Breast epithelium (tissue), 4 donors: ENCODE measurements at regions not wholly inside any gene's neighbourhood (a gene's known extent, or its start where the extent isn't known, plus 50 kb on each side); places are given as distances from the start of the nearest gene placed in this dataset.

Experiments
- DNase-seq, 2 donors: peaks; one replicate each; pipeline ENCODE4 v3.0.0-alpha.2; 2019; ENCODE audit warnings: low spot score in 2 of 2
- H3K27ac ChIP-seq, 2 donors: fragments of 200-600 bp; sonication (generic) in 1 of 2; one replicate each; pipeline ENCODE4 v1.5.1; 2016 to 2019; ENCODE audit warnings: mild to moderate bottlenecking in 1 of 2
- H3K27me3 ChIP-seq, 2 donors: fragments of 200-600 bp; sonication (generic) in 1 of 2; one replicate each; pipeline versions ENCODE4 v1.5.1 to v1.6.0; 2017 to 2019; ENCODE audit warnings: control low read depth in 1 of 2, mild to moderate bottlenecking in 1 of 2
- H3K36me3 ChIP-seq: fragments of 200-600 bp; one replicate; pipeline ENCODE4 v1.5.1; 2019
- H3K4me1 ChIP-seq, 2 donors: fragments of 200-600 bp; sonication (generic); one replicate each; pipeline ENCODE4 v1.5.1; 2016 to 2019; ENCODE audit warnings: control low read depth in 1 of 2
- H3K4me3 ChIP-seq, 3 donors: fragments of 200-600 bp; sonication (generic); 1 replicate in 2 of 3; 2 replicates in 1 of 3; pipeline ENCODE4 v1.5.1; 2016 to 2019; ENCODE audit warnings: mild to moderate bottlenecking in 3 of 3, moderate library complexity in 2 of 3
- H3K9me3 ChIP-seq, 2 donors: fragments of 200-600 bp; sonication (generic) in 1 of 2; one replicate each; pipeline ENCODE4 v1.5.1; 2016 to 2019; ENCODE audit warnings: control low read depth in 1 of 2
- POLR2A ChIP-seq: fragments of 450-650 bp; IDR thresholded peaks from one replicate; pipeline ENCODE4 v1.6.1; 2016; ENCODE audit warnings: antibody characterized with exemption, mild to moderate bottlenecking, moderate library complexity
- POLR2AphosphoS5 ChIP-seq, 3 donors: sonication (generic); formaldehyde crosslinking; IDR thresholded peaks; one replicate each; pipeline ENCODE4 v1.6.1; 2017; ENCODE audit warnings: antibody characterized with exemption in 3 of 3
- intact Hi-C: fragments of 100-400 bp; cut with DNase I; formaldehyde crosslinking; loops from one replicate; pipeline ENCODE4 v1.15.1; 2023; ENCODE audit warnings: low total_unique reads
- TF ChIP-seq, protein P1 (sequence below), 3 donors: fragments of 450-650 bp; IDR thresholded peaks; one replicate each; pipeline ENCODE4 v1.5.1; 2016 to 2017; ENCODE audit warnings: antibody characterized with exemption in 3 of 3, mild to moderate bottlenecking in 3 of 3, moderate library complexity in 3 of 3

DNA sequence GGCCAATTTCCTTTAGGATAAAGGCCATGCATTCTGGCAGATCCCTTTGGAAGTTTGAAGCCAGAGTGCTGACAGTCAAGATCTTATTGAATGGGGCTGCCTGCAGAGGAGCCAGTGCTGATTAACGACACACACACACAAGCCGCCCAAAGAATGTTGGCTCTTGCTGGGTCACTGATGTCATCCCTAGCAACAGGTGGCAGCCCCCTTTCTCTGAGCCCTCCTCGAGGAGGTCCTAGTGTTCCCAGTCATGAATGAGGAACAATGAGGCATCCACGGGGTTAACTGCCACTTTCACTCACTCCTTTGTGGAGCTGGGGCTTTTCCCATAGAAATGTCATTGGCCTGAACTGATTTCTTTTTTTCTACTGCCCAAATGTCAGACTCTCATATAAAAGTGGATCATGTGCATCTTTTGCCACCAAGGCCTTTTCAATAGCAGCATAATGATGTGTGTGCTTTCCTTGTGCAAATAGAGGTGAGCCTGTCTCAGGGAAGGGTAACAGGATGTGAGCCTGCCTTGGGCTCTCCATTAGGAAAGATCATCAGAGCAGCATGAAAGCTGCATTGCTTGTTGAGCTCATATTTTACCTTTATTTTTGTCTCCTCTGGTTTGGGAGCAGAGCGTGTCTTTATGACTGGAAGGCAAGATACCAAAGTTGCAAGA lies 301.8 kb upstream of the MTNR1B start:
- H3K27me3 ChIP-seq, result no peaks in the 10 kb centered on the region
- H3K36me3 ChIP-seq, result no peaks in the 10 kb centered on the region
- intact Hi-C loops, result no loop called here
- DNase-seq, result no peak
- H3K4me3 ChIP-seq, result no peak overlapping the region
- H3K9me3 ChIP-seq, result no peaks in the 10 kb centered on the region
- no peak overlapping the region for H3K27ac ChIP-seq
- H3K4me1 ChIP-seq, result peaks cover 0 to 5% of the 10 kb centered on the region in 2 donors
- TF ChIP-seq POLR2A (no peak), POLR2AphosphoS5 (IDR thresholded peaks at IDR 0.05) (no peak)
- TF ChIP-seq, protein P1, sequence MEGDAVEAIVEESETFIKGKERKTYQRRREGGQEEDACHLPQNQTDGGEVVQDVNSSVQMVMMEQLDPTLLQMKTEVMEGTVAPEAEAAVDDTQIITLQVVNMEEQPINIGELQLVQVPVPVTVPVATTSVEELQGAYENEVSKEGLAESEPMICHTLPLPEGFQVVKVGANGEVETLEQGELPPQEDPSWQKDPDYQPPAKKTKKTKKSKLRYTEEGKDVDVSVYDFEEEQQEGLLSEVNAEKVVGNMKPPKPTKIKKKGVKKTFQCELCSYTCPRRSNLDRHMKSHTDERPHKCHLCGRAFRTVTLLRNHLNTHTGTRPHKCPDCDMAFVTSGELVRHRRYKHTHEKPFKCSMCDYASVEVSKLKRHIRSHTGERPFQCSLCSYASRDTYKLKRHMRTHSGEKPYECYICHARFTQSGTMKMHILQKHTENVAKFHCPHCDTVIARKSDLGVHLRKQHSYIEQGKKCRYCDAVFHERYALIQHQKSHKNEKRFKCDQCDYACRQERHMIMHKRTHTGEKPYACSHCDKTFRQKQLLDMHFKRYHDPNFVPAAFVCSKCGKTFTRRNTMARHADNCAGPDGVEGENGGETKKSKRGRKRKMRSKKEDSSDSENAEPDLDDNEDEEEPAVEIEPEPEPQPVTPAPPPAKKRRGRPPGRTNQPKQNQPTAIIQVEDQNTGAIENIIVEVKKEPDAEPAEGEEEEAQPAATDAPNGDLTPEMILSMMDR (IDR thresholded peaks at IDR 0.05), result no peak

DNA sequence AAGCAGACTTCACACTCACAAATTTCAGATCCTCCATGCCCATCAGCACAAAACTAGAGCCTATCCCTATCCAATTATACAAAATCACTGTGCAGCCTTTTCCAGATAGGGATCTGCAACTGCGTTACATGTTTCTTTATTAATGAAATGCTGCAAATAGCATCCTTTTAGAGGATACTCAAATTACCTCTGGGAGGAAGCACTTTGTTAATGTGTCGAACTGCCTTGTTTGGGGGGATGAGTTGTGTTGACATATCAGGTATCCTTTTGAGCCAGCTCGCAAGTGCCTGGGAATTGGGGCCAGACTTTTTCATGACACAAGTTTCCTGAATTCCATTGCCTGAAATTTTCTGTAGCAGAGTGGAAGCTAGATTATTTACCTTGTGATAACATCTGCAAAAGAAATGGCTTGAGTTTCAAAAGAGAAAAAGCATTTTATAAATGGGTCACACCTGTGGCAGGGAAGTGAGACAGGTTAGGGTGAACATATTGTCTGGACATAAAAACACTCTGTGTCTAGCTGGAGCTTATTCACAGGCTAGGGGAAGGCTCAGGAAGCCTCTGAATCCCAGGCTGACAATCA lies 299.1 kb upstream of the MTNR1B start:
- Histone ChIP-seq H3K4me3 (no peak overlapping the region), H3K9me3 (no peaks in the 10 kb centered on the region), H3K27ac (no peak overlapping the region), H3K36me3 (no peaks in the 10 kb centered on the region), H3K4me1 (peaks cover 0 to 5% of the 10 kb centered on the region in 2 donors), H3K27me3 (no peaks in the 10 kb centered on the region)
- TF ChIP-seq, protein P1 (IDR thresholded peaks at IDR 0.05), result no peak
- TF ChIP-seq POLR2AphosphoS5 (IDR thresholded peaks at IDR 0.05) (no peak), POLR2A (no peak)
- DNase-seq, result no peak
- intact Hi-C loops, result no loop called here

DNA sequence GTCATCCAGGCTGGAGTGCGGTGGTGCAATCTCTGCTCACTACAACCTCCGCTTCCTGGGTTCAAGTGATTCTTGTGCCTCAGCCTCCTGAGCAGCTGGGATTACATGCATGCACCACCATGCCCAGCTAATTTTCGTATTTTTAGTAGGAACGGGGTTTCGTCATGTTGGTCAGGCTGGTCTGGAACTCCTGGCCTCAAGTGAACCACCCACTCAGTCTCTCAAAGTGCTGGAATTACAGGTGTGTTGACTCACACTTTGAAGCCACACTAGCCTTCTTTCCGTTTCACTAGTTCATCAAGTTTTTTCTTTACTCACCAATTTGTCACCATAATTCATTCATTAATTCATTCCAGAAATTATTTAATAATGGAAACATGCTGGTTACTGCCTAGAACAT lies 298.4 kb upstream of the MTNR1B start:
- intact Hi-C loops, result no loop called here
- Histone ChIP-seq H3K4me1 (peaks cover 0 to 5% of the 10 kb centered on the region in 2 donors), H3K9me3 (no peaks in the 10 kb centered on the region), H3K4me3 (no peak overlapping the region), H3K36me3 (no peaks in the 10 kb centered on the region), H3K27ac (no peak overlapping the region), H3K27me3 (no peaks in the 10 kb centered on the region)
- TF ChIP-seq, protein P1 (IDR thresholded peaks at IDR 0.05), result no peak
- TF ChIP-seq POLR2A (no peak), POLR2AphosphoS5 (IDR thresholded peaks at IDR 0.05) (no peak)
- DNase-seq, result no peak

DNA sequence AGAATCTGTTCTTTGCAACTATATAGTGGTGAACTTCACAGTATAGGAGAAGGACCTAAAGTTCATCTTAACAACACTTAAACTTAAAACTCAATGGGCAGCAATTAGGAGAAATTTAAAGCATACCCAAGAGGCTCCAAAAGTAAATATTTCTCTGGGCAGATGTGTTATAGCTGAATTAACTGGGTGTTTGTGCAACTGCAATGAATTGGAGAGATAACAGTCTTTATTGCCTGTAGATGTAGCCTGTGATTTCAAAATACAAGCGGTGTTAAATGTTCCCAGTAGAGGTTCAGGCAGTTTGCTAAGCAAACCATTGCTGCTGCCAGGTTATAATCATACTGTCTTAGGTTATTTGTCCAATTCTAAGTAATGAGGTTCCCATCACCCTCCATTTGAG lies 294.1 kb upstream of the MTNR1B start:
- H3K36me3 ChIP-seq, result no peaks in the 10 kb centered on the region
- H3K9me3 ChIP-seq, result no peaks in the 10 kb centered on the region
- no peak for TF ChIP-seq POLR2A
- TF ChIP-seq, protein P1 (IDR thresholded peaks at IDR 0.05), result no peak
- TF ChIP-seq POLR2AphosphoS5 (IDR thresholded peaks at IDR 0.05), result no peak

DNA sequence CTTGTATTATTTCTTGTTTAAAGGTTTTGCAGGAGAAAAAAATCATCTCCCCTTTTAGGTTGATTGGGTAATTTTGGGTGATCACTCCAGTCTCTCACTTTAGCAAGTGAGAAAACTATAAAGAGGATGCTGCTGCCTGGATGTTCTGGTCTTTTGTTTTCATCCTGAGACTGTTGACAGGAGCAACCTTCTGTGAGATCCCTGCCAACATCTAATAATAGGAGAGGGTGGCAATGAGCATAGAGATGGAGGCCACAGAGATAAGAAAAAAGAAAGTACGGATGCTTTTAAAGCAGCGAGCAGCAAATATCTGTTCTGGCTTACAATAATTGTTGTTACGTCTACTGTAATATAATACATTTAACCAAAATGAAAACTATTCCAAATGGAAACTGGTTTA lies 293.6 kb upstream of the MTNR1B start:
- H3K36me3 ChIP-seq, result no peaks in the 10 kb centered on the region
- no peaks in the 10 kb centered on the region for H3K4me1 ChIP-seq
- no peaks in the 10 kb centered on the region for H3K9me3 ChIP-seq
- no peak for DNase-seq
- no peak overlapping the region for H3K4me3 ChIP-seq
- no peaks in the 10 kb centered on the region for H3K27me3 ChIP-seq
- H3K27ac ChIP-seq, result no peak overlapping the region
- TF ChIP-seq, protein P1 (IDR thresholded peaks at IDR 0.05), result no peak
- TF ChIP-seq POLR2A, result no peak
- no peak for TF ChIP-seq POLR2AphosphoS5 (IDR thresholded peaks at IDR 0.05)
- intact Hi-C loops, result no loop called here

More for the DNA sequence above, 294.1 kb upstream of the MTNR1B start:
- Histone ChIP-seq H3K27ac (no peak overlapping the region), H3K27me3 (no peaks in the 10 kb centered on the region), H3K4me1 (peaks cover 0 to 3% of the 10 kb centered on the region in 2 donors), H3K4me3 (no peak overlapping the region)
- DNase-seq, result no peak
- intact Hi-C loops, result no loop called here
